GM21526 (cell line): ENCODE measurements at regions not wholly inside any gene's neighbourhood (a gene's known extent, or its start where the extent isn't known, plus 50 kb on each side); places are given as distances from the start of the nearest gene placed in this dataset.
A peak's percentile ranks its signal among the peaks of the same experiment; 100 is the strongest.
"Not testable (repeated sequence)": the region's sequence is repeated elsewhere in the genome, so short reads cannot be mapped to it uniquely, and the experiment has no call there.

Source experiments
- ATAC-seq: cut with Tn5 transposase; IDR thresholded peaks from one replicate; pipeline ENCODE4 v1.9.1; 2021; ENCODE audit warnings: moderate library complexity; ENCODE audit not compliant: unreplicated experiment, low FRiP score

DNA sequence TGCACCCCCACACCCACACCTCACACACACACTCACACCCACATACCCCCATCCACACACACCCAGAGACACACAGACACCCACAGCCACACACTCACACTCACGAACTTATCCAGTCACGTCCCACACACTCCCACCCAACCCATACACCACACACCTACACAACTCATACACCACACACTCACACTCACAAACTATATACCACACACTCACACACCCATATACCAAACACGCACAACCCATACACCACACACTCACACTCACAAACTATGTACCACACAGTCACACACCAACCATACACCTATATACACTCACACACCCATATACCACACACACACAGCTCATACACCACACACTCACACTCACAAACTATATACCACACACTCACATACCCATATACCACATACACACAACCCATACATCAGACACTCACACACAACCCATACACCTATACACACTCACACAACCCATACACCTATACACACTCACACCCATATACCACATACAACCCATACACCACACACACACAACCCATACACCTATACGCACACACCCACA, 162.4 kb downstream of the TMEM121 start:
- not testable (repeated sequence) for ATAC-seq

DNA sequence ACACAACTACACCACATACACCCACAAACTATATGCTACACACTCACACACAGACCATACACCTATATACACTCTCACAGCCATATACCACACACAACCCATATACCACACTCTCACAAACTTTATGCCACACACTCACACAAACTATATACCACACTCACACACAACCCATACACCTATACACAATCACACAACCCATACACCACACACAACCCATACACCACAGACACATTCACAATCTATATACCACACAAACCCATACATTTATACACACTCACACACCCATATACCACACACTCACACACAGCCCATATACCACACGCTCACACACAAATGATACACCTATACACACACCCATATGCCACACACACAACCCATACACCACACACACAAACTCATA, 163.3 kb downstream of the TMEM121 start:
- ATAC-seq: no peak

DNA sequence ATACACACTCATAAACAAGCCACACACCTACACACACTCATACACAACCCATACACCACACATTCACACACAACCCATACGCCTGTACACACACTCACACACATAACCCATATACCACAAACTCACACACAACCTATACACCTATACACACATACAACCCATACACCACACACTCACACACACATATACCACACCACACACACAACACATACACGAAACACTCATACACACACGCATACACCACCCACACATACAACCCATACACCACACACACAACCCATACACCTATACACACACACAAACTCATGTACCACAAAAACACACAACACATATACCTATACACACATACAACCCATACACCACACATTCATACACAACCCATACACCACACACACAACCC, 164.3 kb downstream of the TMEM121 start:
- no peak for ATAC-seq

DNA sequence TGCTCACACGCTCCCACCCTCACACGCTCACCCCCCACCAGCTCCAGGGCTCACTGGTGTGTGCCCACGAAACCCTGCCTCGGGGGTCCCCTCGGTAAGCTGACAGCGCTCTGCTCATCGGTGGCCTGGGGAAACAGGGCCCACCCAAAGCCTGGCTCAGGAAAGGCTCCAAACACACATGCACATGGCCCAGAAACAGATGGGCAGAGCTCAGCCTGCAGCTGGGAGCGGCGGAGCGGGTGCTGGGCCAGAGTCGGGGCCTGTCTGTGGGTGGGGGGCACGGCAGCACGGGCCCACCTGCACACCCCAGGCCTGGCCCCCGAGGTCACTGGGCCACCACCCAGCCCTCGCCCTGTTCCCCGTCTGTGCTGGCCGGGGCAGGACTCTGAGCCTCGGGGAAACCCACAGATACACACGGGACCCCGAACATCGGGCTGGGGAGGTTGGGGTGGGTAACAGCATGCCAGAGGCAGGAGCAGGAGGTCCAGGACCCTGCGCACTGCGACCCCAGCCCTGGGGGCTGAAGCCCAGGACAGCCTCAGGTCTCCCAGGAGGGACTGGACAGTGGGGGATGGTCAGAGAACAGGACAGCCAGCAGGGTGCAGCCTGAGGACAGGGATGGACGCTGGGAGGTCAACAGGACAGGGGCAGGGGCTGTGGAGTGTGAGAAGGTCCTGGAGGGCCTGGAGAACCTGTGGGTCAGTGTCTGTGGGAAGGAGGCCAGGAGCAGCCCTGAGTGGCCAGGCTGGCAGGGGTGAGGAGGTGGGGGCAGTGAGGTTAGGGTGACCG, 165.1 kb downstream of the TMEM121 start:
- not testable (repeated sequence) for ATAC-seq

DNA sequence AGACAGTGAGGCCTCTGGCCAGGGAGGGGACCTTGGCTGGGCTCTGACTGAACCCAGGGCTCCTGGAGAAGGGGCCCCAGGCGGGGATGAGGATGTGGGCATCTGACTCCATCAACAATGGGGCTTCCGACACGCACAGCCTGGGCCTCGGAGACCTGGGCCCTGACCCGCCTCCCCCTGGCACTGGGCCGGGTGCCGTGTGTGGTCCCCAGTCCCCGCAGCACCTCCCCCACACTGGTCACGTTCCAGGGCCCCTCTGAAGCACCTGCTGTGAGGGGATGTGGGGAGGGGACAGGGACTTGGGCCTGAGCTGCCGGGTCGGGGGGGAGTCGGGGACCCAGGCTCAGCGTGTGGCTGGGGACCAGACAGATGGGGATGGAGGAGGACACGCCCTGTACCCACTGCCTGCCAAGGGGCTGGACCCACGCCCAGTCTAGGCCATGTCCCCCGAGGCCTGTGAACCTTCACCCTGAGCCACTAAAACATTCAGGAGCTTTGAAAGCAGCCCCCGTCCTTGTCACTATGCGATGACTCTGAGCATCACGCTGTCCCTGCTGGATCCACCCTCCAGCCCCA, 165.8 kb downstream of the TMEM121 start:
- ATAC-seq: not testable (repeated sequence)

DNA sequence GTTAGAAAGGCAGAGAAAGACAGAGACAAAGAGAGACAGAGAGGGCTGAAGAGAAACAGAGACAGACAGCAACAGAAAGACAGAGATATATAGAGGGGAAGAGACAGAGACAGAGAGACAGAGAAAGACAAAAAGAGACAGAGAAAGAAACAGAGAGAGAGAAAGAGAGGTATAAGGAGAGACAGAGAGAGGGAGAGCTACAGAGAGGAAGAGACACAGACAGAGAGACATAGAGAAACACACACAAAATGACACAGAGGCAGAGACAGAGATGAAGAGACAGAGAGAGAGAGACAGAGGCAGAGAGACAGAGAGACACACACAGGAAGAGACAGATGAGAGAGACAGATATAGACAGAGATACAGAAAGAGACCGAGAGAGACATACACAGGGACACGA, 168.6 kb downstream of the TMEM121 start:
- no peak for ATAC-seq

DNA sequence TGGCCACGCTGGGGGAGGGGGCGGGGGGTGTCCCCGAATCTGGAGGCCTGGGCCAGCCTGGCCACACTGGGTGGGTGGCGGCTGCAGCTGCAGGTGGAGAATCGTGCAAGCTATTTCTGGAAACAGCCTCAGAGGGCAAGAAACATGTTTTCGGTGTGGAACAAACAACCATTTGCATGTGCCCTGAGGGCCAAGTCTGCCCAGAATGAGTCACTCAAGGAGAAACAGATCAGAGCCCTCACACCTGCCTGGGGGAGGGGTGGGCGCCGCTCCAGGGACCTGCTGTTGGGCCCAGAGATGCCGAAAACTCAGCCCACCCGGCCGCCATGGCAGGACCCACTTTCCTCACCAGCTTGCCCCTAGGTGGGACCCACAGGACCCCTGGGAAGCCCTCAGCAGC, 170.0 kb downstream of the TMEM121 start:
- peak; percentile 42 for ATAC-seq

DNA sequence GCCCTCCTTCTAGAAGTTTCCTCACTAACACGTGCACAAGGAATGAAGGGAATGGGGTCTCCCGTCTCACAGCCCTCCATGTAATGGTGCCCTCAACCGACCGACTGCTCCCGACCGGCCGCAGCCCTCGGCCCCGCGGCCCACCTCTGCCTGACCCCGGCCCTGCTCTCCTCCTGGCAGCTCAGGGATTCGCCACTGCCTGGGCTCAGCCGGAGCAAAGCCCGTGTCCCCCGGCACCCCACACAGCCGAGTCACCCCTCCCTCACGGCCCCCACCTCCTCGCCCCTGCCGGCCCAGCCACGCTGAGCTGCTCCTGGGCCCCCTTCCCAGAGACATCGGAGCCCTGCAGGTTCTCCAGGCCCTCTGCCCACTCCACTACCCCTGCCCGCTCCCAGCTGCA, 171.0 kb downstream of the TMEM121 start:
- ATAC-seq: not testable (repeated sequence)

DNA sequence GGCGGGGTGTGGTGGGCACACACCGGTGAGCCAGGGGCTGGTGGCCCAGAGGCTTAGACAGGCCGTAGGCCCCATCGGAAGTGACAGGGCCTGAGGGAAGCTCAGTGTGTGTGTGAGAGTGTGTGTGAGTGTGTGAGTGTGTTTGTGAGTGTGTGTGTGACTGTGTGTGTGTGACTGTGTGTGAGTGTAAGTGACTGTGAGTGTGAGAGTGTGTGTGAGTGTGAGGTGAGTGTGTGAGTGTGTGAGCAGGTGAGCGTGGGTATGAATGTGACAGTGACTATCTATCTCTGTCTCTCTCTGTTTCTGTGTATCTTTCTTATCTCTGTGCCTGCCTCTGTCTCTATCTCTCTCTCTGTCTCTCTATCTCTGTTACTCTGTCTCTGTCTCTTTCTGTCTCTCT, 171.6 kb downstream of the TMEM121 start:
- not testable (repeated sequence) for ATAC-seq

DNA sequence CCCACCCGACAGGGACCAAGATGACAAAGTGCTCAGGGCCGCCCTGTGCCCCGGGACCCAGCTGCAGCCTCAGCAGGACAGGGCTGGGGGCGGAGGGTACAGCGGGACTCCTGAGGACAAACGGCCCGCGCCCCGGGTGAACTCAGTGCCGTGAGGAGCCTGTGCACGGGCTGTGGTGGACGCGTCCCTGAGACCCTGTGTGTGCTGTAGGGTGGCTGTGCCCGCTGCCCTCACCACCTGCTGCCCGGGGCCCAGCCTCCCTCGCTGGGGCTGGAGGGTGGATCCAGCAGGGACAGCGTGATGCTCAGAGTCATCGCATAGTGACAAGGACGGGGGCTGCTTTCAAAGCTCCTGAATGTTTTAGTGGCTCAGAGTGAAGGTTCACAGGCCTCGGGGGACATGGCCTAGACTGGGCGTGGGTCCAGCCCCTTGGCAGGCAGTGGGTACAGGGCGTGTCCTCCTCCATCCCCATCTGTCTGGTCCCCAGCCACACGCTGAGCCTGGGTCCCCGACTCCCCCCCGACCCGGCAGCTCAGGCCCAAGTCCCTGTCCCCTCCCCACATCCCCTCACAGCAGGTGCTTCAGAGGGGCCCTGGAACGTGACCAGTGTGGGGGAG, 172.7 kb downstream of the TMEM121 start:
- not testable (repeated sequence) for ATAC-seq

DNA sequence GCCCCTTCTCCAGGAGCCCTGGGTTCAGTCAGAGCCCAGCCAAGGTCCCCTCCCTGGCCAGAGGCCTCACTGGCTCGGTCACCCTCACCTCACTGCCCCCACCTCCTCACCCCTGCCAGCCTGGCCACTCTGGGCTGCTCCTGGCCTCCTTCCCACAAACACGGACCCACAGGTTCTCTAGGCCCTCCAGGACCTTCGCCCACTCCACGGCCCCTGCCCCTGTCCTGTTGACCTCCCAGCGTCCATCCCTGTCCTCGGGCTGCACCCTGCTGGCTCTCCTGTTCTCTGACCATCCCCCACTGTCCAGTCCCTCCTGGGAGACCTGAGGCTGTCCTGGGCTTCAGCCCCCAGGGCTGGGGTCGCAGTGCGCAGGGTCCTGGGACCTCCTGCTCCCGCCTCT, 173.3 kb downstream of the TMEM121 start:
- not testable (repeated sequence) for ATAC-seq

DNA sequence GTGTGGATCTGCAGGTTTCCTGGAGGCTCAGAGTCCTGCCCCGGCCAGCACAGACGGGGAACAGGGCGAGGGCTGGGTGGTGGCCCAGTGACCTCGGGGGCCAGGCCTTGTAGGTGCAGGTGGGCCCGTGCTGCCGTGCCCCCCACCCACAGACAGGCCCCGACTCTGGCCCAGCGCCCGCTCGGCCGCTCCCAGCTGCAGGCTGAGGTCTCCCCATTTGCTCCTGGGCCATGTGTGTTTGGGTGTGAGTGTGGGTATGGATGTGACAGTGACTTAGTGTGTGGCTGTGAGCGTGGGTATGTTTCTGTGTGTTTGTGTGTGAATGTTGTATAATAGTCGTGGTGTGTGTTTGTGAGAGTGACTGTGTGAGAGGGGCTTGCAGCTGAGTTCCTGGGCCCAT, 173.8 kb downstream of the TMEM121 start:
- ATAC-seq: not testable (repeated sequence)

DNA sequence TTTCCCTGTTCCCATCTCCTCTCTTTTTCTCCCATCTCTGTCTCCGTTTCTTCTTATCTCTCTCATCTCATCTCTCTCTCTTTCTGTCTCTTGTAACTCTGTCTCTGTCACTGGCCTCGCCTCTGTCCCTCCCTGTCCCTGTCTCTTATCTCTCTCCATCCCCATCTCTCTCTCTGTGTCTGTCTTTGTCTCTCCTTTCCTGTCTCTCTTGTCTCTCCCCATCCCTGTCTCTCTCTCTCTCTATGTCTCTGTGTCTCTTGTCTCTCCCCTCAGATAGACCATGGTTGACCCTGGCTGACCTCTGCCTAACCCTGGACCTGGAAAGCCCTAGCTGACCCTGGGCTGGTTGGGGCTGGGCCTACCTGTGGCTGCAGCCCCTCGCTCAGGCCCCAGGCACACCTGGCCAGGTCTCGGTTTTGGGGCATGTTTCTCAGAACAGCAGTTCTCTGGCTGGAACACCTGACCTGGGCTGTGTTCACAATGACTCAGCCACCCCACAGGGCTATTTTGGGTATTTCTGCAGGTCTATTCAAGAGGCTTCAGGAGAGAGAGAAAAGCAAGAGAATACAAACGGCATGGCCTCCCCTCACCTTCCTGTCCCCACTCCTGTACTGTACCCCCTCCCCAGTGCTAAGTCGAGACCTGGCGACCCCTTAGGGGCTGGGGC, 174.4 kb downstream of the TMEM121 start:
- peak; percentile 34 for ATAC-seq

DNA sequence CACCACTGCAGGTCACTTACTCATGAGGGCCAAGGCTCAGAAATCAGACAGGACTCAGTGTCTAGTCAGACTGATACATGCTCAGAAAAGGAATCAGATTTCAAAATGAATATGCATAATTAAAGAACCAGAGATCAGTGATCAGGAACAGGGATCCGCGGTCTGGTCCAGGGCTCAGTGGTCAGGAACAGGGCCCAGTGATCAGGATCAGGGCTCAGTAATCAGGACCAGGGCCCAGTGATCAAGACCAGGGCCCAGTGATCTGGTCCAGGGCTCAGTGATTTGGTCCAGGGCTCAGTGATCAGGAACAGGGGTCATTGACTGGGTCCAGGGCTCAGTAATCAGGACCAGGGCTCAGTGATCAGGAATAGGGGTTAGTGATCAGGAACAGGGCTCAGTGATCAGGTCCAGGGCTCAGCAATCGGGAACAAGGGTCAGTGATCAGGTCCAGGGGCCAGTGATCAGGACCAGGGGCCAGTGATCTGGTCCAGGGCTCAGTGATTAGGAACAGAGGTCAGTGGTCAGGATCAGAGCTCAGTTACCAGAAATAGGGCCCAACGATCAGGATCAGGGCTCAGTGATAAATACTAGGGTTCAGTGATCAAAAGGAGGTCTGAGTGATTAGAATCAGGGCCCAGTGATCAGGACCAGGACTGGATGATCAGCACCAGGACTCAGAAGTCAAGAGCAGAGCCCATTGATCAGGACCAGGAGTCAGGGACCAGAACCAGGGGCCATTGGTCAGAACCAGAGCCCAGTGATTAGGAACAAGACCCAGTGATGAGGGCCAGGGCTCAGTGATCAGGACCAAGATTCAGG, 175.3 kb downstream of the TMEM121 start:
- no peak for ATAC-seq

DNA sequence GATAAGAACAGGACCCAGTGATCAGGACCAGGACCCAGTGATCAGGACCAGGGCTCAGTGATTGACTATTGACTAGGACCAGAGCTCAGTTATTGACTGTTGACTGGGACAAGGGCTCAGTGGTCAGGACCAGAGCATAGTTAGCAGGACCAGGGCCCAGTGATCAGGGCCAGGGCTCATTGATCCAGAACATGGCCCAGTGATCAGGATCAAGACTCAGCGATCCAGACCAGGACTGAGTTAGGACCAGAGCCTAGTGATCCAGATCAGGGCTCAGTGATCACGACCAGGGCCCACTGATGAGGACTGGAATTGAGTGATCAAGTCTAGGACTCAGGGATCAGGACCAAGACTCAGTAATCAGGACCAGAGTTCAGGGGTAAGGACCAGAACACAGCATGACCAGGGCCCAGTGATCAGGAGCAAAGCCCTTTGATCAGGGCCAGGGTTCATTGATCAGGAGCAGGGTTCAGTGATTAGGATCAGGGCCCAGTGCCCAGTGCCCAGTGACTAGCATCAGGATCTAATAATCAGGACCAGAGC, 176.0 kb downstream of the TMEM121 start:
- no peak for ATAC-seq

DNA sequence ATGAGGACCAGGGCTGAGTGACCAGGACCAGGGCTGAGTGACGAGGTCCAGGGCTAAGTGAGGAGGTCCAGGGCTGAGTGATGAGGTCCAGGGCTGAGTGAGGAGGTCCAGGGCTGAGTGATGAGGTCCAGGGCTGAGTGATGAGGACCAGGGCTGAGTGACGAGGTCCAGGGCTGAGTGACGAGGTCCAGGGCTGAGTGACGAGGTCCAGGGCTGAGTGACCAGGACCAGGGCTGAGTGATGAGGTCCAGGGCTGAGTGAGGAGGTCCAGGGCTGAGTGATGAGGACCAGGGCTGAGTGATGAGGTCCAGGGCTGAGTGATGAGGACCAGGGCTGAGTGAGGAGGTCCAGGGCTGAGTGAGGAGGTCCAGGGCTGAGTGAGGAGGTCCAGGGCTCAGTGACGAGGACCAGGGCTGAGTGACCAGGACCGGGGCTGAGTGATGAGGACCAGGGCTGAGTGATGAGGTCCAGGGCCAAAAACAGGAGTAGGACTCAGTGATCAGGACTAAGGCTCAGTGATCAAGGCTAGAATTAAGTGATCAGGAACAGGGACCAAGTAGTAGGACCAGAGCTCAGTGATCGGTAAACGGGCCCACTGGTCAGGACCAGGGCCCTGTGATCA, 176.8 kb downstream of the TMEM121 start:
- not testable (repeated sequence) for ATAC-seq

DNA sequence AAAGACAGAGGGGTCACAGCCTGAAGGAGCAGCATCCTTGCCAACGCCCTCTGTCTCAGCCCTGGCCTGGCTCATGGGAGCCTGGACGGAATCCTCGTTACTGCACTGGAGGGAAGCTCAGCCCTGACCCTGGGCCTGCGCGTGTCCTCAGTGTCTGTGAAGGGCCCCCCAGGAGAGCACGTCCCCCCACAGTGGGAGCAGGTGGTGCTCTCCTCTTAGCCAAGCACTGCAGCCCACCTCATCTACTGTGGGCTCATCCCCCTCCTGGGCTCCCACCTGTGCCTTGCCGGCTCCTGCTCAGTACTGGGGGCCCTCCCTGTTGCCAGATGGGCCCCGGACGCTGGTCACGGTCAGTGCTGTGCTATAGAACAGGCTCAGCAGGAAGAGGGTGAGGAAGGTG, 177.7 kb downstream of the TMEM121 start:
- ATAC-seq: not testable (repeated sequence)

DNA sequence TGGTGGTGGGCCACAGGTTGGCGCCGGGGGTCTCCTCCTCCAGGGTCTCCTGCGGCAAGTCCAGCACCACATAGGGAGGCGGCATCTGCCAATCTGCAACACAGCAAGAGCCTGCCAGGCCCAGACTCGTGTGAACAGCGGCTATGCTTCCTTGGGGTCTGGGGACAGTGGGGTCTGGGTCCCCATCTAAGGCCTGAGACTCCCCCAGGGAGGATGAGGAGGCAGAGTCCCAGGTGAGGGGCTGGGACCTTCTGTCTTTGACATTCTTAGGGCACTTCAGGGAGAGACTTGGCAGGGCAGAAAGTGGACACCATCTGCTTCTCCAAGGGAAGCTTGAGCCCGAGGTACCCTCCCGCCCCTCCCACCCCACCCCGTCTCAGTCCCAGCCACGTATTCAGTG, 178.1 kb downstream of the TMEM121 start:
- ATAC-seq: not testable (repeated sequence)

DNA sequence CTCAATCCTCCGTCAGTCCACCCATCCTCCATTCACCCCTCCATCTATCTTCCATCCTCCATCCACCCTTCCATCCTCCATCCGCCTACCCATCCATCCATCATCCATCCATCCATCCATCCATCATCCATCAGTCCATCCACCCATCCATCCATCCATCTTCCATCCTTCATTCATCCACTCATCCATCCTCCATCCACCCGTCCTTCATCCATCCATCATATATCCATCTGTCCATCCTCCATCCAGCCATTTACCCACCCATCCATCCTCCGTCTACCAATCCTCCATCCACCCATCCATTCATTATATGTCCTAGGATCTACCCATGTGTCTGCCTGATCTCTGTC, 179.1 kb downstream of the TMEM121 start:
- not testable (repeated sequence) for ATAC-seq
